A673 (cell line): ENCODE measurements at regions not wholly inside any gene's neighbourhood (a gene's known extent, or its start where the extent isn't known, plus 50 kb on each side); places are given as distances from the start of the nearest gene placed in this dataset.

Experiments
- BruUV-seq: library from RNA; stranded (reverse); fragments of 400-500 nt; replicated peaks from 2 replicates; lab custom pipeline; 2021; lab: Mats Ljungman, UMichigan
- CTCF ChIA-PET: fragments of 300-600 bp; sonication (Branson Sonifier 250); formaldehyde crosslinking; loops from one replicate; lab custom pipeline; 2022; ENCODE audit warnings: antibody characterized with exemption; lab: Charles Lee
- POLR2A ChIA-PET: fragments of 300-600 bp; sonication (Branson Sonifier 250); formaldehyde crosslinking; loops from one replicate; lab custom pipeline; 2022; ENCODE audit warnings: antibody characterized with exemption; ENCODE audit not compliant: low non-redundant PET; lab: Charles Lee
- DNase-seq: peaks from one replicate; pipeline ENCODE4 v3.0.0-alpha.2; 2015; ENCODE audit warnings: low spot score
- H3K27ac ChIP-seq: fragments of 200-600 bp; sonication (generic); 2 replicates; pipeline ENCODE4 v1.5.1; 2016; ENCODE audit warnings: mixed run types, low read depth, mild to moderate bottlenecking, mixed read lengths, antibody characterized with exemption, low read length; ENCODE audit not compliant: poor library complexity, severe bottlenecking
- H3K27me3 ChIP-seq: fragments of 200-600 bp; sonication (generic); replicated peaks from 2 replicates; pipeline ENCODE4 v1.6.1; 2017; ENCODE audit warnings: mixed run types, low read depth, mild to moderate bottlenecking, mixed read lengths, antibody characterized with exemption, low read length; ENCODE audit not compliant: insufficient read depth, poor library complexity
- H3K36me3 ChIP-seq: fragments of 200-600 bp; sonication (generic); 2 replicates; pipeline ENCODE4 v1.6.1; 2016; ENCODE audit warnings: mixed run types, mild to moderate bottlenecking, mixed read lengths, antibody characterized with exemption, low read length; ENCODE audit not compliant: insufficient read depth, poor library complexity, severe bottlenecking
- H3K4me1 ChIP-seq: fragments of 200-600 bp; sonication (generic); 2 replicates; pipeline ENCODE4 v1.6.1; 2017; ENCODE audit warnings: mixed run types, mild to moderate bottlenecking, mixed read lengths, antibody characterized with exemption, low read length; ENCODE audit not compliant: insufficient read depth, poor library complexity, severe bottlenecking
- H3K4me3 ChIP-seq: fragments of 200-600 bp; sonication (generic); 2 replicates; pipeline ENCODE4 v1.5.1; 2016; ENCODE audit warnings: low read depth, mixed run types, mild to moderate bottlenecking, mixed read lengths, low read length; ENCODE audit not compliant: poor library complexity, severe bottlenecking
- H3K9me3 ChIP-seq: fragments of 200-600 bp; sonication (generic); 2 replicates; pipeline ENCODE4 v1.6.1; 2016; ENCODE audit warnings: mixed run types, low read depth, mild to moderate bottlenecking, mixed read lengths, antibody characterized with exemption, low read length; ENCODE audit not compliant: poor library complexity, severe bottlenecking
- EZH2 ChIP-seq: fragments of 200-600 bp; sonication (generic); IDR thresholded peaks from 2 replicates; pipeline ENCODE4 v1.6.1; 2017; ENCODE audit warnings: borderline replicate concordance, low read depth, mild to moderate bottlenecking, mixed read lengths, antibody characterized with exemption, low read length; ENCODE audit not compliant: poor library complexity, severe bottlenecking
- intact Hi-C: fragments of 100-400 bp; cut with micrococcal nuclease; formaldehyde crosslinking; loops from one replicate; pipeline ENCODE4 v1.10.0; 2022; ENCODE audit not compliant: unreplicated experiment
- TF ChIP-seq, protein P1 (sequence below): fragments of 300-800, 200-600 bp; sonication (generic); conservative IDR thresholded peaks from 2 replicates; pipeline ENCODE4 v1.5.1; 2017; ENCODE audit warnings: low read depth, mild to moderate bottlenecking, antibody characterized with exemption, low read length, moderate library complexity, mixed read lengths

DNA sequence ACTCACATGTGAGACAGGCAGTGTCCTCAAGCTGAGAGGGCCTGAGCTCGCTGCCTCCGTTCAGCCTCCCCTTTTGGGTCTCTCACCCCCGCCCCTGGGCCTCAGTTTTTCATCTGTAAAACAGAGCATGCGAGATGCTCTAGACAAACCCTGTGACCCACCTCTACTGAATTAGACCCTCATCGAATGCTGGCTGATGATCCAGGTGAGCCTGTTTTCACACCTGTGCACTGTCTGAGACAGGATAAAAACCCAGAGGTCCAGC is 102.1 kb downstream of the PDGFA start:
- no peaks in the 10 kb centered on the region for H3K9me3 ChIP-seq
- no peaks in the 10 kb centered on the region for H3K4me1 ChIP-seq
- no peaks in the 10 kb centered on the region for H3K36me3 ChIP-seq
- ChIA-PET POLR2A (no interaction called here), CTCF (no interaction called here)
- intact Hi-C loops: no loop called here
- BruUV-seq: no TSS peak
- no peak for TF ChIP-seq EZH2
- TF ChIP-seq, protein P1, sequence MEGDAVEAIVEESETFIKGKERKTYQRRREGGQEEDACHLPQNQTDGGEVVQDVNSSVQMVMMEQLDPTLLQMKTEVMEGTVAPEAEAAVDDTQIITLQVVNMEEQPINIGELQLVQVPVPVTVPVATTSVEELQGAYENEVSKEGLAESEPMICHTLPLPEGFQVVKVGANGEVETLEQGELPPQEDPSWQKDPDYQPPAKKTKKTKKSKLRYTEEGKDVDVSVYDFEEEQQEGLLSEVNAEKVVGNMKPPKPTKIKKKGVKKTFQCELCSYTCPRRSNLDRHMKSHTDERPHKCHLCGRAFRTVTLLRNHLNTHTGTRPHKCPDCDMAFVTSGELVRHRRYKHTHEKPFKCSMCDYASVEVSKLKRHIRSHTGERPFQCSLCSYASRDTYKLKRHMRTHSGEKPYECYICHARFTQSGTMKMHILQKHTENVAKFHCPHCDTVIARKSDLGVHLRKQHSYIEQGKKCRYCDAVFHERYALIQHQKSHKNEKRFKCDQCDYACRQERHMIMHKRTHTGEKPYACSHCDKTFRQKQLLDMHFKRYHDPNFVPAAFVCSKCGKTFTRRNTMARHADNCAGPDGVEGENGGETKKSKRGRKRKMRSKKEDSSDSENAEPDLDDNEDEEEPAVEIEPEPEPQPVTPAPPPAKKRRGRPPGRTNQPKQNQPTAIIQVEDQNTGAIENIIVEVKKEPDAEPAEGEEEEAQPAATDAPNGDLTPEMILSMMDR: no peak
- no peak overlapping the region for H3K4me3 ChIP-seq
- no peak overlapping the region for H3K27ac ChIP-seq
- H3K27me3 ChIP-seq: no peaks in the 10 kb centered on the region
- DNase-seq: no peak

DNA sequence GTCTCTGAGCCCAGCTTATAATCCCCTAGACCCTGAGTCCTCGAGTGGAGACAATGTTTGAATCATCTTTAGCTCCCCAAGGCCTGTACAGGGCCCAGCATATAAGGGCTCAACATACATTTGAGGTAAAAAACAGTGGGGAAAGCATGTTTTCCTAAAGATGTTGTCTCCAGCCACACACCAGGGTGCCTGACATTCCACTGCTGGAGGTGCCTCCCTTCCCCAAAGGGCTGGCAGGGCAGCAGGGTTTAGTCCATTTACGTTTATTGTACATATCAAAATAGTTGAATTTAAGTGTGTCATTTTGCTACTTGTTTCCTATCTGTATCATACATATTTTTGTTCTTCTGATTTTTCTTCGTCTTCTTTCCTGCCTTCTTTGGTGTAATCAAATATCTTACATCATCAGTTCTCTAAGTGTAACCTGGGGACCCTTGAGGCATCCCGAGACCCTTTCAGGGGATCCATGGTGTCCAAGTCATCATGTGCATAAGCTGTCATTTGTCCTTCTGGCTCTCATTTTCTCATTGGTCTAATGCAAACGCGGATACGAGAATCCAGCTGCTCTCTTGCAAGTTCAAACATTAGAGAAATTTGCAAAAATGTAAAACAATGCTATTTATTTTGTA is 101.6 kb downstream of the PDGFA start:
- Histone ChIP-seq H3K27ac (no peak overlapping the region), H3K4me3 (no peak overlapping the region), H3K36me3 (no peaks in the 10 kb centered on the region), H3K4me1 (no peaks in the 10 kb centered on the region), H3K27me3 (no peaks in the 10 kb centered on the region), H3K9me3 (no peaks in the 10 kb centered on the region)
- ChIA-PET CTCF (no interaction called here), POLR2A (no interaction called here)
- no TSS peak for BruUV-seq
- intact Hi-C loops: no loop called here
- no peak for DNase-seq
- TF ChIP-seq, protein P1: no peak

DNA sequence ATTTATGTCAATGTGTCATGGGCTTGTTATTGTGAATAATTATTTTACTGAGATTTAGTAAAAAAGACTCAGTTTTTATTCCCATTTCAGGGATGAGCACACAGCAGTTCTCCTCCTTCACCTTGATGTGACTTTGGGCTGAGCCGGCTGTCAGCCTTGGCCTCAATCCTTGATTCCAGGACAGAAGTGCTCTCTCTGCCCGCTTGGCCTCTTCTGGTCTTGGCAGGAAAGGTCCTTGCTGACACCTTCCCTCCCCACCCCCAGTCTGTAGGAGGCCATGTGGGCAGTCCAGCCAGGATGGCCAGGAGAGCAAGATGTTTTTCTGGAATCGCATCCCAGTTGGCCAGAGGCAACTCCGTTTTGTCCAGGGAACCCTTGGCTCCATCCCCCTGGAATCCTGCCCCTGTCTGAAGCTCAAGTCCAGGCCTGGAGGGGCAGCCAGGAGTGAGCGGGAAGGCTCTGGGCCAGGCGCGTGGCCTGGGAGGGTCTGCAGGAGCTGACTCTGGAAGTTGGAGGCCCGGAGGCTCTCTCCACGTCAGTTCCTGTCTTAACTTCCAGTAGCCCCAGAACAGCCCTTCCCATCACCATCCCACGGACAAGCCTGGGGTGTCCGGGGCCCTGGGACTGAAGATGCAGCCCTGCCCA is 100.9 kb downstream of the PDGFA start:
- TF ChIP-seq, protein P1: no peak
- TF ChIP-seq EZH2: no peak
- POLR2A ChIA-PET: no interaction called here
- Histone ChIP-seq H3K4me1 (no peaks in the 10 kb centered on the region), H3K27me3 (no peaks in the 10 kb centered on the region), H3K4me3 (no peak overlapping the region), H3K36me3 (no peaks in the 10 kb centered on the region), H3K27ac (no peak overlapping the region), H3K9me3 (no peaks in the 10 kb centered on the region)
- DNase-seq: no peak
- intact Hi-C loops: no loop called here
- no TSS peak for BruUV-seq
- CTCF ChIA-PET: no interaction called here
